ENCODE measurements at regions not wholly inside any gene's neighbourhood (a gene's known extent, or its start where the extent isn't known, plus 50 kb on each side); places are given as distances from the start of the nearest gene placed in this dataset.

DNA sequence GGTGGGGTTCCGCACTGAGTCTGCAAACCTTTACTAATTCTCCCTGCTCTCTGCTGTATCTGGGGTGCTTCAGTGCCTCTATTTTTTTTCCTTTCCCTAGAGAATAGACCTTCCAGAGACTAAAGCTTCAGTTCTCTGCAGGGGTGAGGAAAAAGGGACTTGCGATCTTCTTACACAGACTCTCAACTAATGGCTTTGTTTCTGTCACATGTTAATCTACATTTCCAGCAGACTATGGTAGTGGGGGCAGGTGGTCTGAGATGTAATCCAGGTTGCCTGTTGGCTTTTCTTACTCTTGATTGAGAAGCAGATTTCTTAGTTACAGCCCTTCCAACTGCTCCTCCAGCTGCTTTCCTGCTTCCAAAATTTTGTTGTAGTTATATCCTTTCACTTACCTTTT is 229.0 kb upstream of the NLRP1 start:
- TF ChIP-seq POLR2A (IDR thresholded peaks at IDR 0.05; ENCODE audit: low read depth, low read length) (no peak), TAF1 (IDR thresholded peaks at IDR 0.05; ENCODE audit: low read depth, low read length) (no peak), POLR2AphosphoS5 (IDR thresholded peaks at IDR 0.05; ENCODE audit: low read depth, low read length) (no peak), PAX5 (IDR thresholded peaks at IDR 0.05; ENCODE audit: insufficient read depth, low read length, severe bottlenecking) (no peak), SPI1 (IDR thresholded peaks at IDR 0.05; ENCODE audit: low read depth, low read length) (no peak)
